ENCODE measurements at regions not wholly inside any gene's neighbourhood (a gene's known extent, or its start where the extent isn't known, plus 50 kb on each side); places are given as distances from the start of the nearest gene placed in this dataset.

DNA sequence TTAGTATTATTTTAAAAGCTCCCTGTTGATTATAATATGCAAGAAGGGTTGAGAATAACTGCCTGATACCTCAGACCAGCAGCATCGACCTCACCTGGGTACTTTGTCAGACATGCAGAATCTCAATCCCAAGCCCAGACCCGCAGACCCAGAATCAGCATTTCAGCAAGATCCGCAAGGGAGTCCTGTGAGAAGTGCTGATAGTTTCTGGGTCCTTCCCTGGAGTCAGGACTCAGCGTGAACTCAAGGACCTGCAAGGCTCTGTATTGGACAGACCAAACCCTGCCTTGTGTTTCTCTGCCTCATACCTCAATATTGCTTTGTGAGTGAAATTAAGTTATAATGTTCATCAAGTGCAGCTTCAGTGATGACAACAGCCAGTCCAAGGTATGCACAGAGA is 149.5 kb upstream of the NPY start:
- H3K4me1 Mint-ChIP-seq (ENCODE audit: unreplicated experiment): no peaks in the 10 kb centered on the region
- no peaks in the 10 kb centered on the region for H3K9me3 Mint-ChIP-seq (ENCODE audit: unreplicated experiment)
- H3K4me3 Mint-ChIP-seq (ENCODE audit: unreplicated experiment): no peak overlapping the region
- peaks cover 2% of the 10 kb centered on the region for H3K27me3 Mint-ChIP-seq (ENCODE audit: unreplicated experiment)
- no peak for DNase-seq (ENCODE audit: low spot score)
- no peaks in the 10 kb centered on the region for H3K36me3 Mint-ChIP-seq (ENCODE audit: low read depth, unreplicated experiment)
- TF ChIP-seq, protein P1, sequence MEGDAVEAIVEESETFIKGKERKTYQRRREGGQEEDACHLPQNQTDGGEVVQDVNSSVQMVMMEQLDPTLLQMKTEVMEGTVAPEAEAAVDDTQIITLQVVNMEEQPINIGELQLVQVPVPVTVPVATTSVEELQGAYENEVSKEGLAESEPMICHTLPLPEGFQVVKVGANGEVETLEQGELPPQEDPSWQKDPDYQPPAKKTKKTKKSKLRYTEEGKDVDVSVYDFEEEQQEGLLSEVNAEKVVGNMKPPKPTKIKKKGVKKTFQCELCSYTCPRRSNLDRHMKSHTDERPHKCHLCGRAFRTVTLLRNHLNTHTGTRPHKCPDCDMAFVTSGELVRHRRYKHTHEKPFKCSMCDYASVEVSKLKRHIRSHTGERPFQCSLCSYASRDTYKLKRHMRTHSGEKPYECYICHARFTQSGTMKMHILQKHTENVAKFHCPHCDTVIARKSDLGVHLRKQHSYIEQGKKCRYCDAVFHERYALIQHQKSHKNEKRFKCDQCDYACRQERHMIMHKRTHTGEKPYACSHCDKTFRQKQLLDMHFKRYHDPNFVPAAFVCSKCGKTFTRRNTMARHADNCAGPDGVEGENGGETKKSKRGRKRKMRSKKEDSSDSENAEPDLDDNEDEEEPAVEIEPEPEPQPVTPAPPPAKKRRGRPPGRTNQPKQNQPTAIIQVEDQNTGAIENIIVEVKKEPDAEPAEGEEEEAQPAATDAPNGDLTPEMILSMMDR (IDR thresholded peaks at IDR 0.05; ENCODE audit: unreplicated experiment): no peak
- no peak overlapping the region for H3K27ac Mint-ChIP-seq (ENCODE audit: unreplicated experiment)

DNA sequence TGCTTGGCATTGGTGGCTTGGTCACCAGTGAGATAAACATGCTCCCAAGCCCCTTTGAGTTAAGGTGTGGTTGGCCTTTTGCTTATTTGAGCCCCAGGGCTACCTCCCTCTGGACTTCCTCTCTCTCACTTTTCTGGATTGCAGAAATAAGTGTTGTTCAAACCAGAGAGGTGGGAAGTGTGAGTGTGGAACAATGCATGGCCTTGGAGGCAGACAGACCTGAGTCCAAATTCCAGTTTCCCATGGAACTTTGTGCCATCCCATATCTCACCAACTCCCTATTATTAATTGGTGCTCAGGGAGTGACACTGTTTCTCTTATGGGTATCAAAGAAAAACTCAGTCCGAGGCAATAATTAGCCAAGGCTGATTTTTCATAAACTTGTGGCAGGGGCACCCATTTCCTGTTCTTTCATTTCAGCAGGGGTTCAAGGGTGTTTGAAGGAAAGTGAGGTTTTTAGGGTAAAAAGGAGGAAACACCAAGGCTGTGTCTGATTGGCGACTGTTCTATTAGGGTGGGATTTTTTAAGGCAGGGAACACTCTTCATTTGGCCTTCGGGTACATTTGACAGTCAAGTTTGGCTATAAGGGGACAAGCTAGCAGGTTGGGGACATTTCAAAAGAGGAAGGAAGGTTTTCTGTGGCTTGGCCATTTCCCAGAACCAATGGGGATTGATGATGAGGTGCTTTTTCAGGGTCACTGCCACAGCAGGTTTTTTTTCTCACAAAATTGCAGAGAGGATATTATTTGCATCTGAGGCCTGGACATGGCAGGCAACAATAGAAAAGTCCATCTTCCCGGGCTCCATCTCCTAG is 148.8 kb upstream of the NPY start:
- H3K36me3 Mint-ChIP-seq (ENCODE audit: low read depth, unreplicated experiment): no peaks in the 10 kb centered on the region
- DNase-seq (ENCODE audit: low spot score): no peak
- peaks cover 2% of the 10 kb centered on the region for H3K27me3 Mint-ChIP-seq (ENCODE audit: unreplicated experiment)
- H3K4me1 Mint-ChIP-seq (ENCODE audit: unreplicated experiment): no peaks in the 10 kb centered on the region
- no peaks in the 10 kb centered on the region for H3K9me3 Mint-ChIP-seq (ENCODE audit: unreplicated experiment)
- no peak overlapping the region for H3K27ac Mint-ChIP-seq (ENCODE audit: unreplicated experiment)
- no peak overlapping the region for H3K4me3 Mint-ChIP-seq (ENCODE audit: unreplicated experiment)
- TF ChIP-seq, protein P1 (IDR thresholded peaks at IDR 0.05; ENCODE audit: unreplicated experiment): no peak

DNA sequence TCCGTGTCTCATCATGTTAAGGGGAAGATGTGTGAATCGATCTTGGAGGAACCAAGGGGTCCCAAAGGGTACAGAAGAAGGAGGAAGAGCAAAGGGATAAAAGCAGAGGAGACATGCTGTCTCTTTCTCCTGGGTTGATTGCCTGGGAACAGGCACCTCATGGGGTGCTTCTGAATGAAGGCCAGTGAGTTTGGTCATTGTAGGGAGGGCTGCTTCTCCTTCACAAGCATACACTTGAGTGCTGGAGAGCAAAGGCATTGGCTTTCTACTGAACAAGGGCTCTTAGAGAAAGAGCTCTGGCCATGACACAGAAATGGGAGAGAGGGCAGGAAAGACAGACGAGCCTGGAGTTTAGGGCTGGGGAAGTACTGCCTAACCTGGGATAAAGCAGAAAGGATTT is 146.7 kb upstream of the NPY start:
- H3K36me3 Mint-ChIP-seq (ENCODE audit: low read depth, unreplicated experiment): no peaks in the 10 kb centered on the region
- TF ChIP-seq, protein P1 (IDR thresholded peaks at IDR 0.05; ENCODE audit: unreplicated experiment): no peak
- H3K27me3 Mint-ChIP-seq (ENCODE audit: unreplicated experiment): peaks cover 2% of the 10 kb centered on the region

DNA sequence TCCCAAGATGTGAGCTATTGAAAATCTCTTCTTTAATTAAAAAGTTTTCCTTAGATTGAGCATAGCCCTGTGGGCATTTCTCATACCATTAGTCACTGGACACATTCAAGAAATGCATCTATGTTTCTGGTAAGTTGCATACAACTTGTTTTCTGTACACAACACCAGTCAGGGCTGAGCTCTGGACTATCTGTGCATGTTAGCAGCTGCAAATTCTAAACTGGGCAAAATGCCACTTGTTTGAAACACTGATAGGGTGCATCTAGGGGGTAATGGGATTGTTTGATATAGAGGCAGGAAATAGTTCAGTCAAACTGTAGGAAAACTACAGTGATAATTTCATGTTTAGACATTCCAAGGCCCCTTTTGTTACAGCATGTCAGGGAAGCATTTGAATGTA is 145.6 kb upstream of the NPY start:
- TF ChIP-seq, protein P1 (IDR thresholded peaks at IDR 0.05; ENCODE audit: unreplicated experiment): no peak
- Mint-ChIP-seq H3K9me3 (ENCODE audit: unreplicated experiment) (no peaks in the 10 kb centered on the region), H3K27me3 (ENCODE audit: unreplicated experiment) (peaks cover 2% of the 10 kb centered on the region), H3K4me1 (ENCODE audit: unreplicated experiment) (no peaks in the 10 kb centered on the region), H3K36me3 (ENCODE audit: low read depth, unreplicated experiment) (no peaks in the 10 kb centered on the region), H3K27ac (ENCODE audit: unreplicated experiment) (no peak overlapping the region), H3K4me3 (ENCODE audit: unreplicated experiment) (no peak overlapping the region)
- no peak for DNase-seq (ENCODE audit: low spot score)

More for the DNA sequence above, 146.7 kb upstream of the NPY start:
- DNase-seq (ENCODE audit: low spot score): no peak
- Mint-ChIP-seq H3K27ac (ENCODE audit: unreplicated experiment) (no peak overlapping the region), H3K4me3 (ENCODE audit: unreplicated experiment) (no peak overlapping the region), H3K9me3 (ENCODE audit: unreplicated experiment) (no peaks in the 10 kb centered on the region), H3K4me1 (ENCODE audit: unreplicated experiment) (no peaks in the 10 kb centered on the region)

DNA sequence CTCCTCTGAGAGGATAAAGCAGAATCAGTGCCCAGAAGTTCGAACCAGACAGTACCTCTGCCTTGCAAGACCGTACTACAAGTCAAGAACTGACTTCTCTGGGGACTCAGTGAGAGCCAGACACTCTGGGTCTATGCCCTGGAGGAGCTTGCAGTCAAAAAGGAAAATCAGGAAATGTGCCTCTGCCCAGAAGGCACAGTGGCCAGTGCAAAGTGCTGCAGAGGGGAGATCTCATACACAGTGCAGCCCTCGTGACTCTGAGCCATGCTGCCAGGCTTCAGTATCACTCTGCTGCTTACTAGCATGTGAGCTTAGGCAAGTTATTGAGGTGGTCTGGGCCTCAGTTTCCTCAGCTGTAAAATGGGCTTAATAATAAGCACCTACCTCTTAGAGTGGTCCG is 144.0 kb upstream of the NPY start:
- Mint-ChIP-seq H3K27me3 (ENCODE audit: unreplicated experiment) (peaks cover 2% of the 10 kb centered on the region), H3K36me3 (ENCODE audit: low read depth, unreplicated experiment) (no peaks in the 10 kb centered on the region), H3K27ac (ENCODE audit: unreplicated experiment) (no peak overlapping the region), H3K9me3 (ENCODE audit: unreplicated experiment) (no peaks in the 10 kb centered on the region), H3K4me3 (ENCODE audit: unreplicated experiment) (no peak overlapping the region), H3K4me1 (ENCODE audit: unreplicated experiment) (no peaks in the 10 kb centered on the region)
- TF ChIP-seq, protein P1 (IDR thresholded peaks at IDR 0.05; ENCODE audit: unreplicated experiment): no peak
- DNase-seq (ENCODE audit: low spot score): no peak
